Spleen (tissue), 11 donors: ENCODE measurements at regions not wholly inside any gene's neighbourhood (a gene's known extent, or its start where the extent isn't known, plus 50 kb on each side); places are given as distances from the start of the nearest gene placed in this dataset.

Source experiments
- DNase-seq: peaks from one replicate; pipeline ENCODE4 v3.0.0-alpha.2; 2020
- H3K27ac ChIP-seq, 8 donors: fragments of 200-600 bp; sonication (generic) in 7 of 8; 1 replicate in 4 of 8; 2 replicates in 4 of 8; pipeline versions ENCODE4 v1.5.0 to v1.8.0; 2016 to 2021; ENCODE audit warnings: inconsistent platforms in 4 of 8, mild to moderate bottlenecking in 4 of 8, moderate library complexity in 1 of 8
- H3K27me3 ChIP-seq, 7 donors: fragments of 200-600 bp; sonication (generic) in 6 of 7; replicated peaks in 1 of 7; 1 replicate in 4 of 7; 2 replicates in 3 of 7; pipeline versions ENCODE4 v1.5.0 to v1.8.0; 2016 to 2021; ENCODE audit warnings: inconsistent platforms in 3 of 7, mild to moderate bottlenecking in 1 of 7
- H3K36me3 ChIP-seq, 6 donors: fragments of 200-600 bp; sonication (generic) in 5 of 6; 1 replicate in 4 of 6; 2 replicates in 2 of 6; pipeline versions ENCODE4 v1.5.0 to v1.8.0; 2016 to 2021; ENCODE audit warnings: inconsistent platforms in 2 of 6
- H3K4me1 ChIP-seq, 6 donors: fragments of 200-600 bp; sonication (generic) in 5 of 6; 1 replicate in 3 of 6; 2 replicates in 3 of 6; pipeline versions ENCODE4 v1.5.0 to v1.8.0; 2016 to 2021; ENCODE audit warnings: inconsistent platforms in 3 of 6
- H3K4me3 ChIP-seq, 8 donors: fragments of 200-600 bp; sonication (generic) in 7 of 8; 1 replicate in 4 of 8; 2 replicates in 4 of 8; pipeline versions ENCODE4 v1.5.0 to v1.8.0; 2016 to 2021; ENCODE audit warnings: inconsistent platforms in 4 of 8, mild to moderate bottlenecking in 4 of 8, moderate library complexity in 2 of 8
- H3K9me3 ChIP-seq, 8 donors: fragments of 200-600 bp; sonication (generic) in 7 of 8; 1 replicate in 4 of 8; 2 replicates in 4 of 8; pipeline versions ENCODE4 v1.5.0 to v1.8.0; 2016 to 2021; ENCODE audit warnings: inconsistent platforms in 4 of 8
- CTCF ChIP-seq, 11 experiments: fragments of 200-600 bp in 7 of 11; fragments of 450-650 bp in 4 of 11; sonication (generic) in 4 of 11; IDR thresholded peaks in 8 of 11; conservative IDR thresholded peaks in 3 of 11; 1 replicate in 7 of 11; 2 replicates in 4 of 11; pipeline versions ENCODE4 v1.4.0 to v1.8.0; 2016 to 2021; ENCODE audit warnings: antibody characterized with exemption in 11 of 11, inconsistent platforms in 4 of 11, mild to moderate bottlenecking in 1 of 11
- POLR2A ChIP-seq, 3 donors: fragments of 450-650 bp; IDR thresholded peaks; one replicate each; pipeline ENCODE4 v1.5.1; 2017; ENCODE audit warnings: antibody characterized with exemption in 3 of 3, mild to moderate bottlenecking in 1 of 3
- POLR2AphosphoS5 ChIP-seq, 3 donors: sonication (generic); formaldehyde crosslinking; IDR thresholded peaks; one replicate each; pipeline ENCODE4 v1.5.1; 2017; ENCODE audit warnings: antibody characterized with exemption in 3 of 3
- WGBS, 5 donors: extraction: QIAGEN DNeasy Blood & Tissue Kit in 3 of 5; methylation state at CpG; one replicate each; pipeline versions ENCODE4 v1.1.5 to v1.1.7; 2013 to 2018; 5-methylcytosine and 5-hydroxymethylcytosine counted together
- intact Hi-C: fragments of 100-400 bp; cut with DNase I; formaldehyde crosslinking; loops from one replicate; pipeline ENCODE4 v1.15.0; 2023; ENCODE audit warnings: low total_unique reads
- donor health status: healthy with polysubstance abuse.
- donor health status: DM: no; HTN: no; CAD: no; lungs with moderate emphysema.
- donor health status: DM: no; HTN: no; CAD: no.
- donor health status: Bipolar disorder and iron deficiency.
- donor health status: healthy.
- donor health status: DM: no; HTN: no; CAD: no.
- donor health status: DM: yes; HTN: yes; CAD: no.

- peaks cover 0 to 47% (median 25%) of the 10 kb centered on the region in 6 donors for H3K4me1 ChIP-seq
- H3K9me3 ChIP-seq: no peaks in the 10 kb centered on the region
- WGBS, 5 donors: 22 to 36% (median 27%) methylated on average over 10 of the region's 10 CpGs
- H3K36me3 ChIP-seq: no peaks in the 10 kb centered on the region
- DNase-seq: no peak
- peak overlapping the region in 1 of 8 donors; percentile 13 for H3K4me3 ChIP-seq
- H3K27ac ChIP-seq: no peak overlapping the region
- H3K27me3 ChIP-seq: peaks cover 0 to 8% (median 0%) of the 10 kb centered on the region in 7 donors
- TF ChIP-seq CTCF (IDR thresholded peaks at IDR 0.05 in 8 of 11, conservative IDR thresholded peaks at IDR 0.05 in 3 of 11): no peak
- TF ChIP-seq POLR2AphosphoS5 (IDR thresholded peaks at IDR 0.05): peak in 1 of 3 donors; percentile 28
- intact Hi-C loops: no loop called here
Observed at GRCh38 chr2:101619191-101619591, 78.3 kb upstream of the MAP4K4 start.

- Histone ChIP-seq H3K4me1 (peaks cover 0 to 33% (median 14%) of the 10 kb centered on the region in 6 donors), H3K27me3 (peaks cover 0 to 8% (median 0%) of the 10 kb centered on the region in 7 donors), H3K36me3 (no peaks in the 10 kb centered on the region), H3K9me3 (no peaks in the 10 kb centered on the region), H3K27ac (no peak overlapping the region), H3K4me3 (no peak overlapping the region)
- TF ChIP-seq POLR2AphosphoS5 (IDR thresholded peaks at IDR 0.05) (no peak), POLR2A (IDR thresholded peaks at IDR 0.05) (no peak), CTCF (IDR thresholded peaks at IDR 0.05 in 8 of 11, conservative IDR thresholded peaks at IDR 0.05 in 3 of 11) (no peak)
- DNase-seq: no peak
- intact Hi-C loops: no loop called here
- 80 to 84% (median 82%) methylated on average over 8 of the region's 8 CpGs for WGBS, 5 donors
Observed at GRCh38 chr2:101617796-101618195, 79.7 kb upstream of the MAP4K4 start.

- Histone ChIP-seq H3K9me3 (no peaks in the 10 kb centered on the region), H3K36me3 (no peaks in the 10 kb centered on the region), H3K27me3 (peaks cover 0 to 8% (median 0%) of the 10 kb centered on the region in 7 donors), H3K27ac (no peak overlapping the region), H3K4me3 (no peak overlapping the region), H3K4me1 (peaks cover 0 to 27% (median 9%) of the 10 kb centered on the region in 6 donors)
- no peak for DNase-seq
- WGBS, 5 donors: 72 to 92% (median 82%) methylated on average over 8 of the region's 8 CpGs
- intact Hi-C loops: no loop called here
- TF ChIP-seq POLR2AphosphoS5 (IDR thresholded peaks at IDR 0.05) (no peak), CTCF (IDR thresholded peaks at IDR 0.05 in 8 of 11, conservative IDR thresholded peaks at IDR 0.05 in 3 of 11) (no peak), POLR2A (IDR thresholded peaks at IDR 0.05) (no peak)
Observed at GRCh38 chr2:101617188-101617587, 80.3 kb upstream of the MAP4K4 start.

- intact Hi-C loops: no loop called here
- WGBS, 5 donors: 77 to 88% (median 84%) methylated on average over 5 of the region's 5 CpGs
Observed at GRCh38 chr2:101614127-101614759, 83.3 kb upstream of the MAP4K4 start.

More at GRCh38 chr2:101614127-101614759, 83.3 kb upstream of the MAP4K4 start:
- TF ChIP-seq POLR2A (IDR thresholded peaks at IDR 0.05): no peak
- no peak for TF ChIP-seq CTCF (IDR thresholded peaks at IDR 0.05 in 8 of 11, conservative IDR thresholded peaks at IDR 0.05 in 3 of 11)
- TF ChIP-seq POLR2AphosphoS5 (IDR thresholded peaks at IDR 0.05): no peak
- peaks cover 0 to 8% (median 0%) of the 10 kb centered on the region in 7 donors for H3K27me3 ChIP-seq
- no peak overlapping the region for H3K27ac ChIP-seq
- no peak for DNase-seq
- no peak overlapping the region for H3K4me3 ChIP-seq
- peaks cover 0 to 24% (median 8%) of the 10 kb centered on the region in 6 donors for H3K4me1 ChIP-seq
- no peaks in the 10 kb centered on the region for H3K9me3 ChIP-seq
- H3K36me3 ChIP-seq: no peaks in the 10 kb centered on the region
